ENCODE measurements at regions not wholly inside any gene's neighbourhood (a gene's known extent, or its start where the extent isn't known, plus 50 kb on each side); places are given as distances from the start of the nearest gene placed in this dataset.
"Not testable (repeated sequence)": the region's sequence is repeated elsewhere in the genome, so short reads cannot be mapped to it uniquely, and the experiment has no call there.

DNA sequence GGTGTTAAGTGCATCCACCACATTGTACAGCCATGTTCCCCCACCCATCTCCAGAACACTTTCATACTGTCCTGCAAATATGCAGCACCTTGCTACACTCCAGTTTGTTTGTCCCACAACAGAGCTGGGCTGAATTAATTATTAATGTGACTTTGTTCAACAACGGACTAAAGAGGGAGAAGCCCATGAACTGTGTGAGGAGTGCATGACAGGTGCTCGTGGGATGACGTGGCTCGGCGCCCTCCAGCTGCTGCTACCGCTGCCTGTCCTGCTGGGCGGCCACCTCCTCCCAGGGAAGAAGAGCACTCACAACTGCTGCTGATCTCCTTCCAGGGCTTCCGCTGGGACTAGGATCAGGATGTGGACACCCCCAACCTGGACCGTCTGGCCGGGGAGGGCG, 111.2 kb upstream of the DEFB108B start:
- not testable (repeated sequence) for DNase-seq (ENCODE audit: low read depth in 3 of 3)

GRCh38 chr11:71723991-71724390, 109.0 kb upstream of the DEFB108B start:
- DNase-seq (ENCODE audit: low read depth in 3 of 3), result not testable (repeated sequence)

- not testable (repeated sequence) for DNase-seq (ENCODE audit: low read depth in 3 of 3)
Observed at GRCh38 chr11:71730748-71731147, 102.3 kb upstream of the DEFB108B start.

DNA sequence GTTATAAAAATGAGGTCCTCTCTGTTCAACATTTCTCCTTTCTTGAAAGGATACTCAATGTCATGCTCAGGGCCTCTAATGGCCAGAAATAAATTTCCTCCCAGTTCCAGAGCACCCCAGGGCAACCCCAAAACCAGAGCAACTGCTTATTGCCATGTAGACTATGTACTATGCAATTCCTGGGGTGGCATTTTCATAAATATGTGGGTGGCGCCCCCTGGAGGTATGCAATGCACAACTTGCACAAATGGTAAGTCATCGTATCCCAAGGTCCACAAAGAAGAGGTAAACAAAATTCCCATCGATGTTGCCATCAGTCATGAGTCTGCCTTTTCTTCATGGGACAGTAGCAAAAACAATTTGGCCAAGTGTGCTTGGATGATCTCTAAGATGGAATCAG, 98.6 kb upstream of the DEFB108B start:
- peak in 1 of 3 experiments; percentile 19 for DNase-seq (ENCODE audit: low read depth in 3 of 3)

DNA sequence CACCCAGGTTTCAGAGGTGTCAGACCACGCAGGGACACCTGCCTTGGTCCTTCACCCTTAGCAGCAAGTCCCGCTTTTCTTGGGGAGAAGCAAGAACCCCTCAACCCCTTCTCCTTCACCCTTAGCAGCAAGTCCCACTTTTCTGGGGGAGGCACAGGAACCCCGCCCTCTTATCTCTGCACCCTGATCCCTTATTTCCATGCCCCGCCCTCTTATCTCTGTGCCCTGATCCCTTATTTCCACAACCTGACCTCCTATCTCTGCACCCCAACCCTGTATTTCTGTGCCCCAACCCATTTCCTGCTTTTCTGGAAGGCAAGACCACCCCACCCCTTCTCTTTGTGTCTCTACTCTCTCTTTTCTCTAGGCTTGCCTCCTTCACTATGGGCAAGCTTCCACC, 94.7 kb upstream of the DEFB108B start:
- DNase-seq (ENCODE audit: low read depth in 3 of 3), result not testable (repeated sequence)

- not testable (repeated sequence) for DNase-seq (ENCODE audit: low read depth in 3 of 3)
Observed at GRCh38 chr11:71743385-71743784, 89.6 kb upstream of the DEFB108B start.

DNA sequence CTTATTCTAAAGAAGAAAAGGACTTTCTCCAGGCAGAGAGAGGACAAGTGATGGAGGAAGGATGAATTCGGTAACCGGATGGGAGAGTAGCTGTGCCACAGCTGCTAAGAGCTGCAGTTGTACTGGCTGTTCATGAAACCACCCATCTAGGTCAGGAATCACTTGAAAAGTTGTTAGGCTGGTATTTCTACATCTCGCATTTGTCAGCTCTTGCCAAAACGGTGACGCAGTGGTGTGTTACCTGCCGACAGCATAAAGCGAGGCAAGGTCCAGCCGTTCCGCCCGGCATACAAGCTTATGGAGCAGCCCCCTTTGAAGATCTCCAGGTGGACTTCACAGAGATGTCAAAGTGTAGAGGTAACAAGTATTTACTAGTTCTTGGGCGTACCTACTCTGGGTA, 87.3 kb upstream of the DEFB108B start:
- not testable (repeated sequence) for DNase-seq (ENCODE audit: low read depth in 3 of 3)

- not testable (repeated sequence) for DNase-seq (ENCODE audit: low read depth in 3 of 3)
Observed at GRCh38 chr11:71746263-71746662, 86.7 kb upstream of the DEFB108B start.

DNA sequence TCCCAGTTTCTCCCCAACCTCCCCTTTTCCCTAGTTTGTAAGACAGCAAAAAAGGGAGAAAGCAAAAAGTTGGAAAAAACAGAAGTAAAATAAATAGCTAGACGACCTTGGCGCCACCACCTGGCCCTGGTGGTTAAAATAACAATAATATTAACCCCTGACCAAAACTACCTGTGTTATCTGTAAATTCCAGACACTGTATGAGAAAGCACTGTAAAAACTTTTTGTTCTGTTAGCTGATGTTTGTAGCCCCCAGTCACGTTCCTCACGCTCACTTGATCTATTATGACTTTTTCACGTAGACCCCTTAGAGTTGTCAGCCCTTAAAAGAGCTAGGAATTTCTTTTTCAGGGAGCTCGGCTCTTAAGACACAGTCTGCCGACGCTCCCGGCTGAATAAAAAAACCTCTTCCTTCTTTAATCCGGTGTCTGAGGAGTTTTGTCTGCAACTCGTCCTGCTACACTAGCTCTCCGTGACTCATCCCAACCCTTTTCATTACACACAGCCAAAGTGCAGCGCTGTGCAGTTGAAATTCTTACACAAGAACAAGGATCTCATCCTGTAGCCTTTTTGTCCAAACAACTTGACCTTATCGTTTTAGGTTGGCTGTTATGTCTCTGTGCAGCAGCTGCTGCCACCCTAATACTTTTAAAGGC, 83.9 kb upstream of the DEFB108B start:
- DNase-seq (ENCODE audit: low read depth in 3 of 3), result not testable (repeated sequence)

- not testable (repeated sequence) for DNase-seq (ENCODE audit: low read depth in 3 of 3)
Observed at GRCh38 chr11:71750908-71751307, 82.1 kb upstream of the DEFB108B start.

DNA sequence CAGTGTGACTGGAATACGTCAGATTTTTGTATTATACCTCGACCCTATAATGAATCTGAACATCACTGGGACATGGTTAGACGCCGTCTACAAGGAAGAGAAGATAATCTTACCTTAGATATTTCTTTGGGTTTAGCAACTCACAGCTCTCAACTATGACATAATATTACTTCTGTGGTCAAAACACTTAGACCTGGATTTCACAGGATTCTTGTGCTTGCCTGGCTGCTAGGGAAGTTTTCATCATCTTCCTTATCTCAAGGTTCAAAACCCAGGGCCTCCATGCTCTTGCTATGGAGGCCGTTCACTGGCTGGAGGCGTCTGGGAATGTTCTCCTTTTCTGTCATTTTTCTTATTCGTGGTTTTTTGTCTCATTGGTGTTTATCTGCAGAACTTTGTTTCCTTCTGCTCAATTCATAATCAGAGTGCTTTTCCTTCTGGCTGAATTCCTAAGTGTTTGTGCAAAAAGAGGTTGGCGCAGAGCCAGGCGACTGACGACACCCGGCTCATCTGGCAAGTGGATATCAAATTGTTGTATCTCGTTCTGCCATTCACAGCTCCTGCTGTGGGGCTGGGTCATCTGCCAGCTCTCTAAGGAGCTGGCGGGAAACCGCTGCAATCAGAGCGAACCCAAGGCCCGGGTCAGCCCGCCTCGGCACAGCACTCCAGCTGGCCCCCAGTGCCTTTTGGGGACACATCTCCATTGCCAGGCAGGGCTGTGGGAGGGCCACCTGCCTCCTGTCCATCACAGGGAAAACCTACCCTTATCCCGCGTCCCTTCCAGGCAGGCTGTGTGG, 68.1 kb upstream of the DEFB108B start:
- not testable (repeated sequence) for DNase-seq (ENCODE audit: low read depth in 3 of 3)

DNA sequence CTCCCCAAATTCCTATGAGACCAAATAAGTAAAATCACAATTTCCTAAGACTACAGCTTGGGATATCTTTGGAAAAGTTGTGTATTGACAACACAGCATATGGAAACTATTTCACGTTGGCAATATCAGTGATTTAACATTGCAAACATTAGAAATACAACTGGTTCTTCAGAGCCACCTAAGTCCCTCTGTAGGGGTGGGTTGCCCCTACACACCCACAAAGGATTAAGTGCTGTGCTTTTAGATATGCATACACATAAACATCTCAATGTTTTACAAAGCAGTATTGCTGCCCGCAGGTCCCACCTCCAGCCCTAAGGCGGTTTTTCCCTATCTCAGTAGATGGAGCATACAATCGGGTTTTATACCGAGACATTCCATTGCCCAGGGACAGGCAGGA, 66.0 kb upstream of the DEFB108B start:
- not testable (repeated sequence) for DNase-seq (ENCODE audit: low read depth in 3 of 3)

DNA sequence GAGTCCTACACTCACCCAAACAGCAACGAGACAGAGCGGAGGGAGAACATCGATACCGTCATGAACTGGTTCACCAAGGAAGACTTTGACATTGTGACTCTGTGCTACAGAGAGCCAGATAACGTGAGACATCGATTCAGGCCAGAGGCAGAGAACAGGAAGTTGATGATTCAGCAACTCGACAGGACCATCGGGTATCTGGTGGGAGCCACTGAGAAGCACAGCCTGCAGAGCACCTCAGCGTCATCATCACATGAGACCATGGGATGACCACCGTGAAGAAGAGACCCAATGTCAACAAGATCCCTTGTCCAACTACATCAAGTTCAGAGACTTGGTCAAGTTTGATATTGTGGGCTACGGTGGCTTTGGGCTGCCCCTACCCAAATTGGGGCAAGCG, 60.8 kb upstream of the DEFB108B start:
- not testable (repeated sequence) for DNase-seq (ENCODE audit: low read depth in 3 of 3)

DNA sequence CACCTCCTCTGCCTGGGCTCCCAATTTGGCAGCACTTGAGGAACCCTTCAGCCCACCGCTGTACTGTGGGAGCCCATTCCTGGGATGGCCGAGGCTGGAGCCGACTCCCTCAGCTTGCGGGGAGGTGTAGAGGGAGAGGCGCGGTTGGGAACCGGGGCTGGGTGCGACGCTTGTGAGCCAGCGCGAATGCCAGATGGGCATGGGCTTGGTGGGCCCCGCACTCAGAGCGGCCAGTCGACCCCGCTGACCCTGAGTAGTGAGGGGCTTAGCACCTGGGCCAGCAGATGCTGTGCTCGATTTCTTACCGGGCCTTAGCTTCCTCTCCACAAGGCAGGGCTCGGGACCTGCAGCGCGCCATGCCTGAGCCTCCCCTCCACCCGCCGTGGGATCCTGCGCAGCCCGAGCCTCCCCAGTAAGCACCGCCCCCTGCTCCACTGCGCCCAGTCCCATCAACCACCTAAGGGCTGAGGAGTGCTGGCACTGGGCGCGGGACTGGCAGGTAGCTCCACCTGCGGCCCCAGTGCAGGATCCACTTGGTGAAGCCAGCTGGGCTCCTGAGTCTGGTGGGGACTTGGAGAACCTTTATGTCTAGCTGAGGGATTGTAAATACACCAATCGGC, 58.3 kb upstream of the DEFB108B start:
- no peak for DNase-seq (ENCODE audit: low read depth in 3 of 3)

- not testable (repeated sequence) for DNase-seq (ENCODE audit: low read depth in 3 of 3)
Observed at GRCh38 chr11:71780116-71780515, 52.9 kb upstream of the DEFB108B start.

- DNase-seq (ENCODE audit: low read depth in 3 of 3), result not testable (repeated sequence)
Observed at GRCh38 chr11:71780771-71781170, 52.2 kb upstream of the DEFB108B start.

DNA sequence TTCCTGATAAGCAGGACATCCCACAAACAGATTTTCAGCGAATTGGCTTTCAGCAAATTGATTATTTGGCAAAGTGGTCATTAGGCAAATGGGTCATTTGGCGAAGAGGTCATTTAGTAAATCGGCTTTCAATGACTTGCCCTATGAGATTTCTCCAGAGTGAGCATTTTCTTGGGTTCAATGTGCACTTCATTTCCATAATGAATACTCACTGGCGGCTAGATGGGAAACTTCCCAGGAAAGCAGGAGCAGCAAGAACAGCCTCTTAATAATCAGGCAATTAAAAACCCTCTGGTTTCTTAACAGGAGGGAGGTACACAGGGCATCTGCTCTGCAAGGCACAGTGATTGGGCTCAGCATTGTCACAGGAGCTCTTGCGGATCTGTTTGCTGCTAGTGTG, 51.5 kb upstream of the DEFB108B start:
- not testable (repeated sequence) for DNase-seq (ENCODE audit: low read depth in 3 of 3)

GRCh38 chr11:71782229-71782861, 50.7 kb upstream of the DEFB108B start:
- not testable (repeated sequence) for DNase-seq (ENCODE audit: low read depth in 3 of 3)

DNA sequence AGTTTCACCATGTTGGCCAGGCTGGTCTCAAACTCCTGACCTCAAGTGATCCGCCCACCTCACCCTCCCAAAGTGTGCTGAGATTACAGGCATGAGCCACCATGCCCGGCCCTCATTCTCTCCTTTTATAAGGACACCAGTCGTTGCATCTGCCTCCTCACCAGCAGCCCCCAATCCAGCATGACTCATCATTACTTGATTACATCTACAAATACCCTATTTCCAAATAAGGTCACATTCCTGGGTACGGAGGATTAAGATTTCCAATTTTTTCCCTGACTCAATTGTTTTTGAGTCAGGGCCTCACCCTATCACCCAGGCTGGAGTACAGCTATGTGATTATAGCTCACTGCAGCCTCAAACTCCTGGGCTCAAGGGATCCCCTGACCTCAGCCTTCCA, 49.8 kb upstream of the DEFB108B start:
- DNase-seq (ENCODE audit: low read depth in 3 of 3), result not testable (repeated sequence)
